Femur (tissue), 1 donor: ENCODE measurements at regions not wholly inside any gene's neighbourhood (a gene's known extent, or its start where the extent isn't known, plus 50 kb on each side); places are given as distances from the start of the nearest gene placed in this dataset.

Experiments used
- DNase-seq: peaks from one replicate; pipeline ENCODE4 v3.0.0-alpha.2; 2017

- DNase-seq = no peak
Measured at GRCh38 chr6:93821953-93822352, 402.6 kb upstream of the EPHA7 start.

GRCh38 chr6:93820465-93821082 is 401.2 kb upstream of the EPHA7 start:
- no peak for DNase-seq

GRCh38 chr6:93819189-93819588 is 399.8 kb upstream of the EPHA7 start:
- DNase-seq = no peak

- DNase-seq = no peak
Measured at GRCh38 chr6:93817937-93818336, 398.6 kb upstream of the EPHA7 start.

- DNase-seq = no peak
Measured at GRCh38 chr6:93806409-93807270, 387.3 kb upstream of the EPHA7 start.

- no peak for DNase-seq
Measured at GRCh38 chr6:93801101-93801847, 381.9 kb upstream of the EPHA7 start.

GRCh38 chr6:93799226-93799625 is 379.9 kb upstream of the EPHA7 start:
- no peak for DNase-seq

GRCh38 chr6:93794166-93794565 is 374.8 kb upstream of the EPHA7 start:
- no peak for DNase-seq

GRCh38 chr6:93792746-93793145 is 373.4 kb upstream of the EPHA7 start:
- DNase-seq = no peak

- DNase-seq = no peak
Measured at GRCh38 chr6:93790981-93791380, 371.6 kb upstream of the EPHA7 start.

GRCh38 chr6:93789532-93789931 is 370.2 kb upstream of the EPHA7 start:
- DNase-seq = no peak

- DNase-seq = no peak
Measured at GRCh38 chr6:93787841-93788240, 368.5 kb upstream of the EPHA7 start.

- no peak for DNase-seq
Measured at GRCh38 chr6:93786474-93787330, 367.3 kb upstream of the EPHA7 start.

GRCh38 chr6:93785694-93786030 is 366.3 kb upstream of the EPHA7 start:
- DNase-seq = no peak

GRCh38 chr6:93784794-93785693 is 365.7 kb upstream of the EPHA7 start:
- DNase-seq = peak; percentile 48

GRCh38 chr6:93779086-93779841 is 359.9 kb upstream of the EPHA7 start:
- DNase-seq = no peak

GRCh38 chr6:93759190-93759589 is 339.8 kb upstream of the EPHA7 start:
- no peak for DNase-seq

GRCh38 chr6:93751969-93752368 is 332.6 kb upstream of the EPHA7 start:
- DNase-seq = no peak

GRCh38 chr6:93749930-93750329 is 330.6 kb upstream of the EPHA7 start:
- DNase-seq = no peak

- DNase-seq = no peak
Measured at GRCh38 chr6:93749191-93749590, 329.8 kb upstream of the EPHA7 start.

GRCh38 chr6:93746892-93747291 is 327.5 kb upstream of the EPHA7 start:
- no peak for DNase-seq
